Activated CD4-positive, alpha-beta T cell treated with anti-CD3 and anti-CD28 coated beads for 36 hours (primary cell): ENCODE measurements at regions not wholly inside any gene's neighbourhood (a gene's known extent, or its start where the extent isn't known, plus 50 kb on each side); places are given as distances from the start of the nearest gene placed in this dataset.

Experiments used
- ATAC-seq: fragments of 200-7000 bp; cut with Tn5 transposase; one replicate; pipeline ENCODE4 v1.10.0; 2021; ENCODE audit warnings: mild to moderate bottlenecking, moderate library complexity
- CTCF ChIA-PET: fragments of 350-600 bp; sonication (Branson Sonifier 250); formaldehyde crosslinking; loops from one replicate; lab custom pipeline; 2021; ENCODE audit warnings: antibody characterized with exemption; lab: Charles Lee
- POLR2A ChIA-PET: fragments of 350-600 bp; sonication (Branson Sonifier 250); formaldehyde crosslinking; loops from one replicate; lab custom pipeline; 2021; ENCODE audit warnings: antibody characterized with exemption, inconsistent platforms; lab: Charles Lee
- DNase-seq: peaks from one replicate; pipeline ENCODE4 v3.0.0-alpha.2; 2020
- H3K27ac Mint-ChIP-seq: one replicate; pipeline ENCODE4 v1.8.0; 2021; ENCODE audit warnings: mixed read lengths
- H3K27me3 Mint-ChIP-seq: one replicate; pipeline ENCODE4 v1.8.0; 2021; ENCODE audit warnings: mixed read lengths
- H3K36me3 Mint-ChIP-seq: one replicate; pipeline ENCODE4 v1.8.0; 2021; ENCODE audit warnings: low read depth, mixed read lengths
- H3K4me1 Mint-ChIP-seq: one replicate; pipeline ENCODE4 v1.8.0; 2021; ENCODE audit warnings: mixed read lengths
- H3K4me3 Mint-ChIP-seq: one replicate; pipeline ENCODE4 v1.8.0; 2021; ENCODE audit warnings: mild to moderate bottlenecking, moderate library complexity, mixed read lengths
- H3K9me3 Mint-ChIP-seq: one replicate; pipeline ENCODE4 v1.8.0; 2021; ENCODE audit warnings: low read depth, mixed read lengths
- intact Hi-C, 2 experiments: fragments of 100-400 bp; cut with DNase I in 1 of 2; cut with micrococcal nuclease in 1 of 2; formaldehyde crosslinking; loops; one replicate each; pipeline versions ENCODE4 v1.14.2 to v1.15.1; 2022 to 2024; cut with DNase I, micrococcal nuclease

GRCh38 chr1:38210021-38210894 lies 163.7 kb upstream of the POU3F1 start:
- ChIA-PET CTCF (interaction anchor here (0.6 kb wide), 1 partner anchor 24 kb away, joined by 4 read pairs; no protein-coding TSS in a partner anchor), POLR2A (no interaction called here)
- H3K27me3 Mint-ChIP-seq = peaks cover 32% of the 10 kb centered on the region
- DNase-seq (no peak), ATAC-seq (no peak)
- no peak overlapping the region for H3K27ac Mint-ChIP-seq
- no peaks in the 10 kb centered on the region for H3K9me3 Mint-ChIP-seq
- H3K4me1 Mint-ChIP-seq = peaks cover 3% of the 10 kb centered on the region
- H3K4me3 Mint-ChIP-seq = no peak overlapping the region
- H3K36me3 Mint-ChIP-seq = no peaks in the 10 kb centered on the region
- intact Hi-C loops = no loop called here

- Mint-ChIP-seq H3K36me3 (no peaks in the 10 kb centered on the region), H3K27me3 (peaks cover 23% of the 10 kb centered on the region), H3K4me3 (no peak overlapping the region), H3K27ac (no peak overlapping the region), H3K9me3 (no peaks in the 10 kb centered on the region), H3K4me1 (peaks cover 3% of the 10 kb centered on the region)
- intact Hi-C loops = no loop called here
- ChIA-PET POLR2A (no interaction called here), CTCF (no interaction called here)
- DNase-seq (no peak), ATAC-seq (no peak)
Measured at GRCh38 chr1:38208716-38209632, 162.4 kb upstream of the POU3F1 start.

GRCh38 chr1:38207906-38208305 lies 161.3 kb upstream of the POU3F1 start:
- intact Hi-C loops = no loop called here
- peaks cover 14% of the 10 kb centered on the region for H3K27me3 Mint-ChIP-seq
- H3K36me3 Mint-ChIP-seq = no peaks in the 10 kb centered on the region
- H3K4me1 Mint-ChIP-seq = no peaks in the 10 kb centered on the region
- H3K27ac Mint-ChIP-seq = no peak overlapping the region
- ATAC-seq = no peak
- CTCF ChIA-PET = no interaction called here
- POLR2A ChIA-PET = no interaction called here
- DNase-seq = no peak
- H3K4me3 Mint-ChIP-seq = no peak overlapping the region
- no peaks in the 10 kb centered on the region for H3K9me3 Mint-ChIP-seq

DNA sequence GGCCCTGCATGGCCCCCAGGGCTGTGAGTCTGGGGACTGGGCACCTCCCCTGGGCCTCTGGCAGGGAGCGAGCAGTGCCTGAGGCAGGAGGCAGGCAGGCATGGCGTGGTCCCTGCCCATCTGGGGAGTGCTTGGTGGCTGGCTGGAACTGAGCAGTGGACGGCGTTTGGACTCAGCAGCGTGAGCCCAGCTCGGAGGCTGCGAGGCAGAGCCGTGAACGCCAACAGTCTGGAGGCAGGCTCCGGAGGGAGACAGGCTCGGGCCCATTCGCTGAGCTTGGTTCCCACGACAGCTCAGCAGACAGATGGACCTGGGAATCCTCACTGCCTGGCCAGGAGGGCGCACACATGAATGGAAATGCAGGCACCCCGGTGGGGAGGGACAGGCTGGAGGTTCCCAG lies 160.7 kb upstream of the POU3F1 start:
- ChIA-PET CTCF (interaction anchor here (0.7 kb wide), 1 partner anchor 88 kb away, joined by 4 read pairs; no protein-coding TSS in a partner anchor), POLR2A (interaction anchor here (0.7 kb wide), 1 partner anchor 68 kb away, joined by 3 read pairs; no protein-coding TSS in a partner anchor)
- no peak overlapping the region for H3K27ac Mint-ChIP-seq
- H3K36me3 Mint-ChIP-seq = no peaks in the 10 kb centered on the region
- ATAC-seq (no peak), DNase-seq (no peak)
- no peaks in the 10 kb centered on the region for H3K9me3 Mint-ChIP-seq
- H3K4me3 Mint-ChIP-seq = no peak overlapping the region
- intact Hi-C loops = no loop called here
- H3K27me3 Mint-ChIP-seq = peaks cover 10% of the 10 kb centered on the region
- H3K4me1 Mint-ChIP-seq = no peaks in the 10 kb centered on the region

DNA sequence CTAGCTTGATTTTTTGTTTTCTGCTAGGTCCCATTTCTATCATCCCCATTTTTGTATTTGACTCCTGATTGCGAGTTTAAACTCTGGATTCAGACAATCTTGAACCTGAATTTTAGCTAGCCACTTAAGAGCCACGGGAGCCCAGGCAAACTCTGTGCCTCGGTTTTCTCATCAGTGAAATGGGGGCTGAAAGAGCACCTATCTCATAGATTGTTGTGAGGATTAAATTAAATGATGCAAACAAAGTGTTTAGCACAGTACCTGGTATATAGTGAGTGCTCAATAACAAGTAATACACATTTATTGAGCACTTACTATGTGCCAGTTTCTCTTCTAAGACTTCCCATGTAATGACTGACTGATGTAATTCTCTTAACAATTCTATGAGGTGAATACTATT lies 158.1 kb upstream of the POU3F1 start:
- ATAC-seq (no peak), DNase-seq (no peak)
- no peaks in the 10 kb centered on the region for H3K4me1 Mint-ChIP-seq
- H3K27me3 Mint-ChIP-seq = no peaks in the 10 kb centered on the region
- CTCF ChIA-PET = no interaction called here
- no peak overlapping the region for H3K4me3 Mint-ChIP-seq
- H3K36me3 Mint-ChIP-seq = no peaks in the 10 kb centered on the region
- H3K9me3 Mint-ChIP-seq = no peaks in the 10 kb centered on the region
- intact Hi-C loops = no loop called here
- no peak overlapping the region for H3K27ac Mint-ChIP-seq
- POLR2A ChIA-PET = no interaction called here

DNA sequence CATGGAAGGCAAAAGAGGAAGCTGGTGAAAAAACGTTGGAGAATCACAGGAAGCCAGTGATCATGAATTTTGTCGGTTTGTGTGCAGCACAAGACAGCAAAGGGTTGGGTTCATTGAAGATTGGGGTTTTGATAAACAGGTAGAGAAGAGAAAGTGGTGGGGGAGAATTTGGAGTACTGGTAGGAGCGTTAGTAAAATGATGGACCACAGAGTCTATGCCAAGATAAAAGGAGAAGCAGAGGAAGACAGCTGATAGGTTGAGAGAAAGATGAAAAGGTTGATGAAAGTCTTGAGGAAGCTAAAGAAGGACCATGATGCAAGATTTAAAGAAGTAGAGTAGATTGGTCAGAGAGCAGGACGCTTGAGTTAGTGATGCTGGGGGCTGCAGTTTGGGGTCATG lies 156.8 kb upstream of the POU3F1 start:
- ATAC-seq (no peak), DNase-seq (no peak)
- H3K36me3 Mint-ChIP-seq = no peaks in the 10 kb centered on the region
- CTCF ChIA-PET = no interaction called here
- POLR2A ChIA-PET = no interaction called here
- intact Hi-C loops = no loop called here
- H3K27me3 Mint-ChIP-seq = peaks cover 3% of the 10 kb centered on the region
- H3K4me3 Mint-ChIP-seq = no peak overlapping the region
- H3K27ac Mint-ChIP-seq = no peak overlapping the region
- H3K9me3 Mint-ChIP-seq = no peaks in the 10 kb centered on the region
- H3K4me1 Mint-ChIP-seq = no peaks in the 10 kb centered on the region

GRCh38 chr1:38201431-38201830 lies 154.8 kb upstream of the POU3F1 start:
- intact Hi-C loops = no loop called here
- POLR2A ChIA-PET = no interaction called here
- peaks cover 5% of the 10 kb centered on the region for H3K27me3 Mint-ChIP-seq
- DNase-seq = no peak
- H3K4me1 Mint-ChIP-seq = no peaks in the 10 kb centered on the region
- H3K27ac Mint-ChIP-seq = no peak overlapping the region
- CTCF ChIA-PET = interaction anchor here (1.0 kb wide), 1 partner anchor 289 kb away, joined by 3 read pairs; no protein-coding TSS in a partner anchor
- H3K36me3 Mint-ChIP-seq = no peaks in the 10 kb centered on the region
- no peak overlapping the region for H3K4me3 Mint-ChIP-seq
- no peaks in the 10 kb centered on the region for H3K9me3 Mint-ChIP-seq
- no peak for ATAC-seq

- POLR2A ChIA-PET = no interaction called here
- DNase-seq (no peak), ATAC-seq (no peak)
- Mint-ChIP-seq H3K36me3 (no peaks in the 10 kb centered on the region), H3K4me3 (no peak overlapping the region), H3K9me3 (no peaks in the 10 kb centered on the region), H3K27me3 (peaks cover 5% of the 10 kb centered on the region), H3K27ac (no peak overlapping the region), H3K4me1 (no peaks in the 10 kb centered on the region)
- intact Hi-C loops = no loop called here
- CTCF ChIA-PET = no interaction called here
Measured at GRCh38 chr1:38198621-38199020, 152.0 kb upstream of the POU3F1 start.

DNA sequence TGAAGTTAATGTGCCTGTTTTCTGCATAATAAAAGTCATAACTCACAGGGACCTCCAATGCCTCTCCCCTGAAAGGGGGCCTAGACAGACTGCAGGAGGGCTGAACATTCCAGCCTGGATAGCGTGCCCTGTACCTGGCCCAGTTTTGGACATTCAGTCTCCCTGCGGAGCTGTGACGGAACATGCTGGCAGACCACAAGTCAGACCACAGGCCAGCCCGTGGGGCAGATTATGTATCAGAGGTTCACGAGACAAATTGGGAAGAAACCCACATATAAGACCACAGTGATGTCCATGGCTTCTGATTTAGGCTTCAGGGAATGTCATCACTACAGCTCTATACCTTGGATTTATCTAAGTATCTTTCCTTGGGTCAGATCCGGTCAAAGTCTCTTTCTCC lies 151.5 kb upstream of the POU3F1 start:
- ChIA-PET POLR2A (no interaction called here), CTCF (no interaction called here)
- peaks cover 5% of the 10 kb centered on the region for H3K27me3 Mint-ChIP-seq
- no peaks in the 10 kb centered on the region for H3K36me3 Mint-ChIP-seq
- no peaks in the 10 kb centered on the region for H3K9me3 Mint-ChIP-seq
- no peak for DNase-seq
- H3K27ac Mint-ChIP-seq = no peak overlapping the region
- intact Hi-C loops = no loop called here
- no peak for ATAC-seq
- no peak overlapping the region for H3K4me3 Mint-ChIP-seq
- no peaks in the 10 kb centered on the region for H3K4me1 Mint-ChIP-seq

- no peak for ATAC-seq
Measured at GRCh38 chr1:38197312-38198061, 150.9 kb upstream of the POU3F1 start.

DNA sequence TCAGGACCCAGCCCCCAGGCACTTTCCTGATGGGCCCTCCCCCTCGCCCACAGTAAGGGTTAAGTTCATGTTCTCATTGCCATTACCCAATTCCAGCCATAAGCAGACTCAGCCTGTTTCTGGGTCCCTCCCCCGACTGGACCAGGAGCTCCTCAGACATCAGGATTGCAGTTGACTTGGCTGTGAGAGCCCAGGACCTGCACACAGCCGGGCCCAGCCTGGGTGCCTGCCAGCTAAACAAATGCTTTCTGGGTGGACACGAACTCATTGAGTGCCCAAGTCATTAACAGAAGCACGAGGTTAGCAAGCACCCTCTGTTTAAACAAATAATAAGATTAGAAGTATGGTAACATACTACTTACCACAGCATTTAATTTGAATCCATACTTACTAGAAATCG lies 147.9 kb upstream of the POU3F1 start:
- H3K36me3 Mint-ChIP-seq = no peaks in the 10 kb centered on the region
- POLR2A ChIA-PET = no interaction called here
- intact Hi-C loops = no loop called here
- no peak overlapping the region for H3K27ac Mint-ChIP-seq
- peaks cover 21% of the 10 kb centered on the region for H3K27me3 Mint-ChIP-seq
- ATAC-seq (no peak), DNase-seq (no peak)
- CTCF ChIA-PET = no interaction called here
- no peaks in the 10 kb centered on the region for H3K4me1 Mint-ChIP-seq
- no peak overlapping the region for H3K4me3 Mint-ChIP-seq
- no peaks in the 10 kb centered on the region for H3K9me3 Mint-ChIP-seq

More at GRCh38 chr1:38197312-38198061, 150.9 kb upstream of the POU3F1 start:
- intact Hi-C loops = no loop called here
- ChIA-PET POLR2A (interaction anchor here (0.7 kb wide), 1 partner anchor 590 kb away, joined by 3 read pairs; no protein-coding TSS in a partner anchor), CTCF (no interaction called here)
- Mint-ChIP-seq H3K36me3 (no peaks in the 10 kb centered on the region), H3K4me1 (no peaks in the 10 kb centered on the region), H3K9me3 (no peaks in the 10 kb centered on the region), H3K27me3 (peaks cover 7% of the 10 kb centered on the region), H3K27ac (no peak overlapping the region), H3K4me3 (no peak overlapping the region)
- no peak for DNase-seq
